GM23338 (cell line): ENCODE measurements at regions not wholly inside any gene's neighbourhood (a gene's known extent, or its start where the extent isn't known, plus 50 kb on each side); places are given as distances from the start of the nearest gene placed in this dataset.
A peak's percentile ranks its signal among the peaks of the same experiment; 100 is the strongest.

ENCODE experiments used
- ATAC-seq: fragments of 200-7000 bp; cut with Tn5 transposase; 3 replicates; pipeline ENCODE4 v1.9.1; 2020
- DNase-seq: peaks from one replicate; pipeline ENCODE4 v3.0.0-alpha.2; 2015; ENCODE audit warnings: low spot score
- H2AFZ ChIP-seq: fragments of 200-600 bp; sonication (generic); 2 replicates; pipeline ENCODE4 v1.8.0; 2016; ENCODE audit warnings: antibody characterized with exemption, mild to moderate bottlenecking, moderate library complexity
- H3F3A ChIP-seq: fragments of 200-600 bp; sonication (generic); replicated peaks from 2 replicates; pipeline ENCODE4 v1.8.0; 2017; ENCODE audit warnings: antibody characterized with exemption, mixed run types, low read depth
- H3K27ac ChIP-seq: fragments of 200-600 bp; sonication (generic); 2 replicates; pipeline ENCODE4 v1.6.1; 2016; ENCODE audit warnings: low read depth
- H3K27me3 ChIP-seq: fragments of 200-600 bp; sonication (generic); 2 replicates; pipeline ENCODE4 v1.8.0; 2016; ENCODE audit warnings: mild to moderate bottlenecking, mixed run types, moderate library complexity; ENCODE audit not compliant: insufficient read depth
- H3K36me3 ChIP-seq: fragments of 200-600 bp; sonication (generic); 2 replicates; pipeline ENCODE4 v1.8.0; 2016; ENCODE audit warnings: mild to moderate bottlenecking; ENCODE audit not compliant: insufficient read depth
- H3K4me1 ChIP-seq: fragments of 200-600 bp; sonication (generic); 2 replicates; pipeline ENCODE4 v1.8.0; 2016; ENCODE audit warnings: mild to moderate bottlenecking, moderate library complexity; ENCODE audit not compliant: insufficient read depth
- H3K4me2 ChIP-seq: fragments of 200-600 bp; sonication (generic); 2 replicates; pipeline ENCODE4 v1.7.1; 2017; ENCODE audit warnings: mixed run types
- H3K4me3 ChIP-seq: fragments of 200-600 bp; sonication (generic); 2 replicates; pipeline ENCODE4 v1.6.1; 2016; ENCODE audit warnings: mixed run types
- H3K79me2 ChIP-seq: fragments of 200-600 bp; sonication (generic); replicated peaks from 2 replicates; pipeline ENCODE4 v1.8.0; 2017; ENCODE audit warnings: mild to moderate bottlenecking; ENCODE audit not compliant: insufficient read depth
- H3K9me2 ChIP-seq: fragments of 200-600 bp; sonication (generic); 2 replicates; pipeline ENCODE4 v1.8.0; 2017; ENCODE audit not compliant: insufficient read depth
- H4K20me1 ChIP-seq: fragments of 200-600 bp; sonication (generic); replicated peaks from 2 replicates; pipeline ENCODE4 v1.8.0; 2017; ENCODE audit warnings: mild to moderate bottlenecking; ENCODE audit not compliant: insufficient read depth
- H3K27ac Mint-ChIP-seq: 2 replicates; pipeline ENCODE4 v1.8.0; 2020; ENCODE audit warnings: inconsistent platforms, mild to moderate bottlenecking, moderate library complexity, mixed read lengths
- H3K27me3 Mint-ChIP-seq: 3 replicates; pipeline ENCODE4 v1.8.0; 2022; ENCODE audit warnings: low read depth, mild to moderate bottlenecking, moderate library complexity, mixed read lengths, inconsistent platforms; ENCODE audit not compliant: insufficient read depth, poor library complexity
- H3K36me3 Mint-ChIP-seq: 3 replicates; pipeline ENCODE4 v1.8.0; 2021; ENCODE audit warnings: low read depth, mild to moderate bottlenecking, inconsistent platforms, moderate library complexity, mixed read lengths
- H3K4me1 Mint-ChIP-seq: 3 replicates; pipeline ENCODE4 v1.8.0; 2020; ENCODE audit warnings: mild to moderate bottlenecking, inconsistent platforms, mixed read lengths
- H3K4me3 Mint-ChIP-seq: 3 replicates; pipeline ENCODE4 v1.8.0; 2021; ENCODE audit warnings: moderate library complexity, mild to moderate bottlenecking, inconsistent platforms, mixed read lengths
- H3K9me3 Mint-ChIP-seq: 3 replicates; pipeline ENCODE4 v1.8.0; 2020; ENCODE audit warnings: moderate library complexity, mild to moderate bottlenecking, inconsistent platforms, mixed read lengths
- CREB1 ChIP-seq: fragments of 250-450 bp; sonication (Bioruptor Pico); IDR thresholded peaks from 2 replicates; pipeline ENCODE4 v1.5.0; 2020; ENCODE audit warnings: low read depth, mild to moderate bottlenecking, moderate library complexity
- CTCF ChIP-seq, 2 experiments: fragments of 200-600 bp in 1 of 2; sonication (generic) in 1 of 2; conservative IDR thresholded peaks; 2 replicates each; pipeline versions ENCODE4 v1.5.1 to v1.6.1; 2016 to 2017; ENCODE audit warnings: antibody characterized with exemption in 2 of 2, low read depth in 2 of 2, mild to moderate bottlenecking in 2 of 2, moderate library complexity in 1 of 2
- ETS1 ChIP-seq: IDR thresholded peaks from 2 replicates; pipeline ENCODE4 v1.6.1; 2016; ENCODE audit warnings: antibody characterized with exemption
- EZH2 ChIP-seq: fragments of 200-600 bp; sonication (generic); IDR thresholded peaks from one replicate; pipeline ENCODE4 v1.8.0; 2017; ENCODE audit warnings: antibody characterized with exemption, mild to moderate bottlenecking, low read depth; ENCODE audit not compliant: unreplicated experiment
- EZH2phosphoT487 ChIP-seq: fragments of 200-600 bp; sonication (generic); IDR thresholded peaks from one replicate; pipeline ENCODE4 v1.8.1; 2018; ENCODE audit warnings: antibody characterized with exemption; ENCODE audit not compliant: unreplicated experiment
- JUNB ChIP-seq: IDR thresholded peaks from one replicate; pipeline ENCODE4 v1.6.1; 2016; ENCODE audit warnings: antibody characterized with exemption; ENCODE audit not compliant: unreplicated experiment
- NANOG ChIP-seq: IDR thresholded peaks from 2 replicates; pipeline ENCODE4 v1.6.1; 2016; ENCODE audit warnings: antibody characterized with exemption, borderline replicate concordance
- POLR2AphosphoS5 ChIP-seq: IDR thresholded peaks from 2 replicates; pipeline ENCODE4 v1.6.1; 2016; ENCODE audit warnings: antibody characterized with exemption, low read depth
- STAT1 ChIP-seq: IDR thresholded peaks from one replicate; pipeline ENCODE4 v1.6.1; 2016; ENCODE audit warnings: antibody characterized with exemption; ENCODE audit not compliant: unreplicated experiment
- ZNF114 ChIP-seq: fragments of 250-450 bp; sonication (Bioruptor Pico); IDR thresholded peaks from 2 replicates; pipeline ENCODE4 v1.5.0; 2020; ENCODE audit warnings: mild to moderate bottlenecking, moderate library complexity
- ZNF331 ChIP-seq: fragments of 250-450 bp; sonication (Bioruptor Pico); IDR thresholded peaks from 2 replicates; pipeline ENCODE4 v1.5.0; 2020; ENCODE audit warnings: low read depth, mild to moderate bottlenecking, moderate library complexity
- ZNF462 ChIP-seq: fragments of 250-450 bp; sonication (Bioruptor Pico); IDR thresholded peaks from 2 replicates; pipeline ENCODE4 v1.5.0; 2020; ENCODE audit warnings: mild to moderate bottlenecking, moderate library complexity
- TF ChIP-seq, protein P1 (sequence below): IDR thresholded peaks from one replicate; pipeline ENCODE4 v1.6.1; 2018; ENCODE audit warnings: antibody characterized with exemption; ENCODE audit not compliant: unreplicated experiment

DNA sequence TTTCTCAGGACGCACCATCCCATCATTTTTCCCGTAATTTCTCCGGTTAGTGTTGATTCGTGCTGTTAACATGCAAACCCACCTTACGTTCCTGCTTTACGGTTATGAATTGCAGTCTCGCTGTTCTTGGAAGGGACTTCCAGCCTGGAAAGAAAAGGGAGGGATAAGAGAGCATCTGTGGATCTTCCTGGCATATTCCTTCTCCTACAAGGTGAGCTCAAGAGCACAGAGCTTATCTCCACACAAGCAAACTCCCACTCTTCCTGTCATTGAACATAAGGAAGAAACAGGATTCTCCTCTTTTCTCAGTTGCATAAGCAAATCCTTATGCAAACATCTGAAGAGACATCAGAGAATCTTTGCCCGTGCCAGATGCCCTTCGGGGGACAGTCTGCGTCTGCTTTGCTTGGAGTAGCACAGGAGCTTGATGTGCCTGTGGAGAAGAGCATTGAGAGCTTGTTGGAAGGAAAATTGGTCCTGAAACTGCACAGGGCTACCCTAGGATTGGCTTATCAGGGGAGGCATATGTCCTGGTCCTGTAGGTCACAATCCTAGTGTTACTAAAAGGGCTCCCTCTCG, 127.0 kb downstream of the ASMT start:
- Mint-ChIP-seq H3K27ac (no peak overlapping the region), H3K4me1 (peaks cover 8% of the 10 kb centered on the region), H3K9me3 (peaks cover 36% of the 10 kb centered on the region), H3K27me3 (peaks cover 4% of the 10 kb centered on the region), H3K4me3 (no peak overlapping the region), H3K36me3 (peaks cover 22% of the 10 kb centered on the region)
- Histone ChIP-seq H3K36me3 (no peaks in the 10 kb centered on the region), H4K20me1 (no peaks in the 10 kb centered on the region), H3K27me3 (no peaks in the 10 kb centered on the region), H3K27ac (no peak overlapping the region), H3F3A (no peaks in the 10 kb centered on the region), H3K4me3 (no peak overlapping the region), H2AFZ (peak overlapping the region; percentile 6; the same call in 1 of the 2 replicates), H3K4me2 (no peak overlapping the region), H3K9me2 (0 out of 2 replicates have a peak, but pooled peaks cover 16% of the 10 kb centered on the region), H3K79me2 (no peaks in the 10 kb centered on the region), H3K4me1 (peaks cover 12% of the 10 kb centered on the region)
- ATAC-seq, result no peak
- no peak for DNase-seq
- TF ChIP-seq ZNF114 (CRISPR knock-in tag), result no peak
- TF ChIP-seq ZNF462 (CRISPR knock-in tag), result no peak
- no peak for TF ChIP-seq POLR2AphosphoS5
- TF ChIP-seq, protein P1, sequence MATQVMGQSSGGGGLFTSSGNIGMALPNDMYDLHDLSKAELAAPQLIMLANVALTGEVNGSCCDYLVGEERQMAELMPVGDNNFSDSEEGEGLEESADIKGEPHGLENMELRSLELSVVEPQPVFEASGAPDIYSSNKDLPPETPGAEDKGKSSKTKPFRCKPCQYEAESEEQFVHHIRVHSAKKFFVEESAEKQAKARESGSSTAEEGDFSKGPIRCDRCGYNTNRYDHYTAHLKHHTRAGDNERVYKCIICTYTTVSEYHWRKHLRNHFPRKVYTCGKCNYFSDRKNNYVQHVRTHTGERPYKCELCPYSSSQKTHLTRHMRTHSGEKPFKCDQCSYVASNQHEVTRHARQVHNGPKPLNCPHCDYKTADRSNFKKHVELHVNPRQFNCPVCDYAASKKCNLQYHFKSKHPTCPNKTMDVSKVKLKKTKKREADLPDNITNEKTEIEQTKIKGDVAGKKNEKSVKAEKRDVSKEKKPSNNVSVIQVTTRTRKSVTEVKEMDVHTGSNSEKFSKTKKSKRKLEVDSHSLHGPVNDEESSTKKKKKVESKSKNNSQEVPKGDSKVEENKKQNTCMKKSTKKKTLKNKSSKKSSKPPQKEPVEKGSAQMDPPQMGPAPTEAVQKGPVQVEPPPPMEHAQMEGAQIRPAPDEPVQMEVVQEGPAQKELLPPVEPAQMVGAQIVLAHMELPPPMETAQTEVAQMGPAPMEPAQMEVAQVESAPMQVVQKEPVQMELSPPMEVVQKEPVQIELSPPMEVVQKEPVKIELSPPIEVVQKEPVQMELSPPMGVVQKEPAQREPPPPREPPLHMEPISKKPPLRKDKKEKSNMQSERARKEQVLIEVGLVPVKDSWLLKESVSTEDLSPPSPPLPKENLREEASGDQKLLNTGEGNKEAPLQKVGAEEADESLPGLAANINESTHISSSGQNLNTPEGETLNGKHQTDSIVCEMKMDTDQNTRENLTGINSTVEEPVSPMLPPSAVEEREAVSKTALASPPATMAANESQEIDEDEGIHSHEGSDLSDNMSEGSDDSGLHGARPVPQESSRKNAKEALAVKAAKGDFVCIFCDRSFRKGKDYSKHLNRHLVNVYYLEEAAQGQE, result no peak
- no peak for TF ChIP-seq JUNB
- TF ChIP-seq EZH2, result no peak
- no peak for TF ChIP-seq ETS1
- no peak for TF ChIP-seq STAT1
- TF ChIP-seq NANOG, result no peak
- TF ChIP-seq CREB1 (CRISPR knock-in tag), result no peak
- no peak for TF ChIP-seq CTCF (conservative IDR thresholded peaks at IDR 0.05; ENCODE audit: low read depth in 2 of 2)
- TF ChIP-seq ZNF331 (CRISPR knock-in tag), result no peak
- no peak for TF ChIP-seq EZH2phosphoT487
